Choroid plexus epithelial cell (primary cell): ENCODE measurements at regions not wholly inside any gene's neighbourhood (a gene's known extent, or its start where the extent isn't known, plus 50 kb on each side); places are given as distances from the start of the nearest gene placed in this dataset.

ENCODE experiments used
- DNase-seq: peaks from one replicate; pipeline ENCODE4 v3.0.0-alpha.2; 2010; ENCODE audit warnings: low read depth
- H3K4me3 ChIP-seq: 2 replicates; pipeline ENCODE4 v1.5.1; 2011; ENCODE audit warnings: low read depth, mild to moderate bottlenecking, control low read depth, low read length, moderate library complexity
- TF ChIP-seq, protein P1 (sequence below): conservative IDR thresholded peaks from 2 replicates; pipeline ENCODE4 v1.5.1; 2011; ENCODE audit warnings: low read depth, mild to moderate bottlenecking, control low read depth, inconsistent platforms, low read length, moderate library complexity

DNA sequence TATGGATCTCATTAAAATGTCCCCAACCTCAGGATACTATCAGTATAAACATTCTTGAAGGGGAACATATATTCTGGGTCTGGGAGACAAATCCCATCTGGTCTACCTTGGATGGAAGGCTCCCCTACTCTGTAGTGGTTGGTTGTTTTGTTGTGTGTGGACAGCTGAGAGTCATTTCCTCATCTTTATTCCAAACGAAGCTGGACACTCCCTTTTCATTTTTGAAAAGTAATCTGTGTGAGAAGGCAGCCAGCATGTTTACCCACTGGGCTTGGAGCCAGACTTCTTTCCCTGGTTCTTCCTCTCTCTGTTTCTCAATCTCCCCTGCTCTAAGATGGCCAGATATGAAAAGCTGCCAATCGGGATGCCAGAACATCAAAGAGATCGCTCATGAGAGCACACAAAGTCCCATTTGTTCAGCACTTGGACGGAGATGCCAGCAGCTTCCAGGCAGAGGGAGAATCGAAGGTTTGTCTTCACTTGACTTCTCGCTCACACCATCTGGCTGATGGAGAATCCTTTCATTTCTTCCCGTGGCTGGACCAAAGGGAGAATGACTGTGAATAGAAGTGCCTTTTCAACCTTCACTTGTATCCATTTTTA, 108.1 kb upstream of the AGR3 start:
- TF ChIP-seq, protein P1, sequence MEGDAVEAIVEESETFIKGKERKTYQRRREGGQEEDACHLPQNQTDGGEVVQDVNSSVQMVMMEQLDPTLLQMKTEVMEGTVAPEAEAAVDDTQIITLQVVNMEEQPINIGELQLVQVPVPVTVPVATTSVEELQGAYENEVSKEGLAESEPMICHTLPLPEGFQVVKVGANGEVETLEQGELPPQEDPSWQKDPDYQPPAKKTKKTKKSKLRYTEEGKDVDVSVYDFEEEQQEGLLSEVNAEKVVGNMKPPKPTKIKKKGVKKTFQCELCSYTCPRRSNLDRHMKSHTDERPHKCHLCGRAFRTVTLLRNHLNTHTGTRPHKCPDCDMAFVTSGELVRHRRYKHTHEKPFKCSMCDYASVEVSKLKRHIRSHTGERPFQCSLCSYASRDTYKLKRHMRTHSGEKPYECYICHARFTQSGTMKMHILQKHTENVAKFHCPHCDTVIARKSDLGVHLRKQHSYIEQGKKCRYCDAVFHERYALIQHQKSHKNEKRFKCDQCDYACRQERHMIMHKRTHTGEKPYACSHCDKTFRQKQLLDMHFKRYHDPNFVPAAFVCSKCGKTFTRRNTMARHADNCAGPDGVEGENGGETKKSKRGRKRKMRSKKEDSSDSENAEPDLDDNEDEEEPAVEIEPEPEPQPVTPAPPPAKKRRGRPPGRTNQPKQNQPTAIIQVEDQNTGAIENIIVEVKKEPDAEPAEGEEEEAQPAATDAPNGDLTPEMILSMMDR, result no peak
- DNase-seq, result peak; percentile 91
- H3K4me3 ChIP-seq, result peak overlapping the region; percentile 44

DNA sequence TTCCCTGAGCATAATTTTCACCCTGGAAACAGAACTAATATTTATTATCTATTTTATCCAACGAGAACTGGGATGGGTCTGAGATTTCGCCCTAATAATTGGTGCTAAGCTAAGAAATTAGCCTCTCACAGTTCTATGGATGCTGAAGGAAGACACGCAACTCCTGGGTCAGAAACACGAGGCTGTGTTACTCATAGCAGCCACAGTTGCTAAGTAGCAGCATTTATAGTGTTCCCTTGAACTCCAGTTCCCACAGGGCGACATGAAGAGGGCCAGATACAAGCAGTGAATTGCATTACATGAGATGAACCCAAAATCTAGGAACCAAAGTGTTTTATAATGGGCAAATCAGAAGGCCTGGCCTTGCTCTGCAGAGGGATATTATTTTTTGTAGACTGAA, 109.8 kb upstream of the AGR3 start:
- DNase-seq, result peak; percentile 9
- H3K4me3 ChIP-seq, result no peak overlapping the region
- TF ChIP-seq, protein P1, result no peak

DNA sequence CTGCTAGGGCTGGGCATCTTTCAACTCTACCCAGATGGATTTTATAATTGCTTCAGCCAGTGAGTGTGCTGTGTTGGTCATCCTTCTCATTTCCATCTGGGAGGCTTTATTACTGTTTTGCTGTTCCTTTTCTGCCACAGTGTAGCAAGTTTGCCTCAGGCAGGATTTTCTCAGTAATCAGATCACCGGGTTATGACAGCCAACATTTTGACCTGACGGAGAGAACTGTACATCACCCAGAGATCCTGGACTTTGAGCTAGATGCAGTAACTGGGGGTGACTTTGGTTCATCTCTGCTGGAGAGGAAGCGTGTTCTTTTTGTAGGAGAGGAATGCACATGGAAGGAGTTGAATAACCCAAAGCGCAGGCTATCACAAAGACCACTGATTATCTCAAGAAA, 111.8 kb upstream of the AGR3 start:
- no peak overlapping the region for H3K4me3 ChIP-seq
- DNase-seq, result no peak
- TF ChIP-seq, protein P1, result no peak

DNA sequence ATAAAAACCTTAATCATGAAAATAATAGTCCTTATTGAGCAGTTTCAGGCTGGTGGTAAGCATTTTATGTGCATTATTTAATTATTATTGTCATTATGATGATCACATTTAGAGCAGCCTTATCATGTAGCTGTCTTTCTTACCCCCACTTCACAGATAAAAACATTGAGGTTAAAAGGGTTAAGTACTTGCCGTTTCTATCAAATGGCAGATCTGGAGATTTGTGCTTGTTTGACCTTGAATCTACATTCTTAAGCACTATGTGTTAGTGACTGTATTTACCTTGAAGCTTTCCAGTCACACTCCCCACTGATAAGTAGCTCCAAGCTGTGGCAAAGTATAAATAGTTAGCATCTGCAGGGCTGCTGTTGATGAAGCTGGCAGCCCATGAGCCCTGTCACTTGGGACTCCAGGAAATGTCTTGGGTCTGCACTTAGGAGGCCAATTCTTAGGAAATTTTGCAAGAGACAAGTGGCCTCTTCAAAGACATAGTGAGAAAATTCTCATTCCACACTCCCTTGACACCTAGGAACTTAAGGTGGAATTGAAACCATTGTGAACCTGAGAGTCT, 116.8 kb upstream of the AGR3 start:
- no peak overlapping the region for H3K4me3 ChIP-seq
- TF ChIP-seq, protein P1, result no peak
- DNase-seq, result no peak

DNA sequence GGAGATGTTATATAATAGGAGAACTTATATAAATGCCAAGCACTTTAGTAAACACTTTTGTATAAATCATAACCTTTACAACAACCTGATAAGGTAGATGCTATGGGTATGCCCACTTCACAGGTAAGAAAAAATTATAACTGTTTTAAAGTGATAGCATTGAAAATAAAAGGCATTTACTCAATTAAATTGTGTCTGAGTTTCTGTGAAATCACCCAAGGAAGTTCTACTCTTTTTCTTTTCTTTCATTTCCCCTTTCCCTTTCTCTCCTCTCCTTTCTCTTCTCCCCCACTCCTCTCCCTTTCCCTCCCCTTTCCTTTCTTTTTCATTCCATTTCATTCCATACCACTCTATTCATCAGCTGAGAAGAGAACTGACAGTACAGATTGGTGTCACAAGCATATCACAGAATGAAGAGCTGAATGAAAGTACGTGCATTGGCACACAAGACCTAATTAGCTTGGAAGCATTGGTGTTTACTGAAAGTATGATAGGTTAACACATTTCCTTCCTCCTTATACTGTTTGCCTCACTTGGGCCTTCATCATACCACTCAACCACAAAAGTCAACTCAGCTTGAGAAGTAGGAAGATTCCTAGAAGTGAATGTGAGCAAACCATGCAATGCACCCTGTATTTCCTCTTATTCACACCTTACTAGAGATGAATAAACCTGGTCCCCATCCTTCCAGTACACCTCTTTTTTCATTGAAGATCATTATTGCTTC, 117.9 kb upstream of the AGR3 start:
- DNase-seq, result no peak
- TF ChIP-seq, protein P1, result no peak
- no peak overlapping the region for H3K4me3 ChIP-seq

DNA sequence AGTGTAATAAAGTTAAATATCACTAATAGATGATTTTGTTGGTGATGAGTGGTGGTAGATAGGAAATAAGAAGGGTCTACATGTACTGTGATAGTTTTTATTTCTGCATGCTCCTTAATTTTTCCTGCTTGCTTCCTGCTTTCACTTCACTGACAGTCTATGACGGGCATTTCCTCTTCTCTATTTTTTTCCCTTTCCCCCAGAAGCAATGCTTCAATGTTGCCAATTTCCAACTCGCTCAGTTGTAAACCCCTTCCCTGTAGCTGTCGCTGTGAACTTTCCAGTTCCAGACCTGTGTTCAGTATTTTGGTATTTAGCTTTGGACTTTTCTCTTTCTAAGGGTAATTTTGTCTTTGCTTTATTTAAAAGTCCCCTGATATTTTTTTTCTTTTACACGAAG, 123.5 kb upstream of the AGR3 start:
- TF ChIP-seq, protein P1, result no peak
- H3K4me3 ChIP-seq, result no peak overlapping the region
- no peak for DNase-seq
